ENCODE measurements at regions not wholly inside any gene's neighbourhood (a gene's known extent, or its start where the extent isn't known, plus 50 kb on each side); places are given as distances from the start of the nearest gene placed in this dataset.
"Not testable (repeated sequence)": the region's sequence is repeated elsewhere in the genome, so short reads cannot be mapped to it uniquely, and the experiment has no call there.

GRCh38 chr1:47522935-47523834 is 85.3 kb downstream of the FOXD2 start:
- DNase-seq (ENCODE audit: low read depth in 2 of 2, low spot score in 1 of 2), result no peak

- DNase-seq (ENCODE audit: low read depth in 2 of 2, low spot score in 1 of 2), result no peak
Observed at GRCh38 chr1:47523835-47524215, 86.0 kb downstream of the FOXD2 start.

- no peak for DNase-seq (ENCODE audit: low read depth in 2 of 2, low spot score in 1 of 2)
Observed at GRCh38 chr1:47524272-47524671, 86.4 kb downstream of the FOXD2 start.

GRCh38 chr1:47527653-47528272 is 89.9 kb downstream of the FOXD2 start:
- no peak for DNase-seq (ENCODE audit: low read depth in 2 of 2, low spot score in 1 of 2)

GRCh38 chr1:47529520-47530098 is 91.8 kb downstream of the FOXD2 start:
- DNase-seq (ENCODE audit: low read depth in 2 of 2, low spot score in 1 of 2), result no peak

- no peak for DNase-seq (ENCODE audit: low read depth in 2 of 2, low spot score in 1 of 2)
Observed at GRCh38 chr1:47532921-47533792, 95.3 kb downstream of the FOXD2 start.

- no peak for DNase-seq (ENCODE audit: low read depth in 2 of 2, low spot score in 1 of 2)
Observed at GRCh38 chr1:47533793-47534328, 96.0 kb downstream of the FOXD2 start.

GRCh38 chr1:47534436-47534835 is 96.6 kb downstream of the FOXD2 start:
- no peak for DNase-seq (ENCODE audit: low read depth in 2 of 2, low spot score in 1 of 2)

GRCh38 chr1:47536646-47537118 is 98.8 kb downstream of the FOXD2 start:
- no peak for DNase-seq (ENCODE audit: low read depth in 2 of 2, low spot score in 1 of 2)

GRCh38 chr1:47537268-47537667 is 99.4 kb downstream of the FOXD2 start:
- no peak for DNase-seq (ENCODE audit: low read depth in 2 of 2, low spot score in 1 of 2)

GRCh38 chr1:47537966-47538365 is 100.1 kb downstream of the FOXD2 start:
- DNase-seq (ENCODE audit: low read depth in 2 of 2, low spot score in 1 of 2), result no peak

- not testable (repeated sequence) for DNase-seq (ENCODE audit: low read depth in 2 of 2, low spot score in 1 of 2)
Observed at GRCh38 chr1:47538530-47538929, 100.7 kb downstream of the FOXD2 start.

- DNase-seq (ENCODE audit: low read depth in 2 of 2, low spot score in 1 of 2), result not testable (repeated sequence)
Observed at GRCh38 chr1:47541705-47542104, 103.9 kb downstream of the FOXD2 start.

- DNase-seq (ENCODE audit: low read depth in 2 of 2, low spot score in 1 of 2), result not testable (repeated sequence)
Observed at GRCh38 chr1:47543089-47543488, 105.2 kb downstream of the FOXD2 start.

- DNase-seq (ENCODE audit: low read depth in 2 of 2, low spot score in 1 of 2), result no peak
Observed at GRCh38 chr1:47545912-47546483, 108.2 kb downstream of the FOXD2 start.

GRCh38 chr1:47547753-47548573 is 110.1 kb downstream of the FOXD2 start:
- no peak for DNase-seq (ENCODE audit: low read depth in 2 of 2, low spot score in 1 of 2)

- DNase-seq (ENCODE audit: low read depth in 2 of 2, low spot score in 1 of 2), result no peak
Observed at GRCh38 chr1:47548637-47549036, 110.8 kb downstream of the FOXD2 start.

GRCh38 chr1:47549532-47549931 is 111.7 kb downstream of the FOXD2 start:
- no peak for DNase-seq (ENCODE audit: low read depth in 2 of 2, low spot score in 1 of 2)

GRCh38 chr1:47550929-47551328 is 113.1 kb downstream of the FOXD2 start:
- DNase-seq (ENCODE audit: low read depth in 2 of 2, low spot score in 1 of 2), result no peak

All from stimulated activated CD8-positive, alpha-beta memory T cell treated with anti-CD3 and anti-CD28 coated beads, Interleukin-4, amount 100 ng/mL, for 4 hours (primary cell).